Cardiac muscle cell (in vitro differentiated cells and primary cell): ENCODE measurements at regions not wholly inside any gene's neighbourhood (a gene's known extent, or its start where the extent isn't known, plus 50 kb on each side); places are given as distances from the start of the nearest gene placed in this dataset.

Experiments
- DNase-seq, 2 donors: peaks; one replicate each; pipeline versions ENCODE4 v3.0.0 to v3.0.0-alpha.2; 2010 to 2017; ENCODE audit warnings: low read depth in 1 of 2, low spot score in 1 of 2
- H3K27ac ChIP-seq: fragments of 200-600 bp; sonication (generic); 2 replicates; pipeline ENCODE4 v1.5.1; 2016
- H3K27me3 ChIP-seq: fragments of 200-600 bp; sonication (generic); 2 replicates; pipeline ENCODE4 v1.6.0; 2016; ENCODE audit warnings: control low read depth
- H3K36me3 ChIP-seq: fragments of 200-600 bp; sonication (generic); 2 replicates; pipeline ENCODE4 v1.5.1; 2016; ENCODE audit warnings: control low read depth
- H3K4me1 ChIP-seq: fragments of 200-600 bp; sonication (generic); 2 replicates; pipeline ENCODE4 v1.8.1; 2017; ENCODE audit warnings: low read depth, mild to moderate bottlenecking, mixed run types
- H3K4me3 ChIP-seq: fragments of 200-600 bp; sonication (generic); 2 replicates; pipeline ENCODE4 v1.5.1; 2016; ENCODE audit warnings: mild to moderate bottlenecking
- H3K9me3 ChIP-seq: fragments of 200-600 bp; sonication (generic); 2 replicates; pipeline ENCODE4 v1.5.1; 2017; ENCODE audit warnings: low read depth, mild to moderate bottlenecking, control low read depth
- CTCF ChIP-seq: IDR thresholded peaks from 2 replicates; pipeline ENCODE4 v1.5.1; 2012; ENCODE audit warnings: low read depth, mild to moderate bottlenecking, low read length

GRCh38 chr7:25288556-25289307, 60.4 kb upstream of the NPVF start:
- Histone ChIP-seq H3K4me1 (no peaks in the 10 kb centered on the region), H3K36me3 (no peaks in the 10 kb centered on the region), H3K9me3 (no peaks in the 10 kb centered on the region), H3K4me3 (no peak overlapping the region), H3K27ac (no peak overlapping the region), H3K27me3 (no peaks in the 10 kb centered on the region)
- no peak for TF ChIP-seq CTCF
- DNase-seq, result peak; percentile 14 to 39

- no peaks in the 10 kb centered on the region for H3K27me3 ChIP-seq
- DNase-seq, result no peak
- TF ChIP-seq CTCF, result no peak
These were observed 61.2 kb upstream of the NPVF start for GRCh38 chr7:25289518-25289917.

GRCh38 chr7:25294624-25295023, 66.3 kb upstream of the NPVF start:
- no peak for TF ChIP-seq CTCF
- Histone ChIP-seq H3K36me3 (no peaks in the 10 kb centered on the region), H3K4me3 (no peak overlapping the region), H3K27ac (no peak overlapping the region), H3K4me1 (no peaks in the 10 kb centered on the region), H3K27me3 (no peaks in the 10 kb centered on the region), H3K9me3 (no peaks in the 10 kb centered on the region)
- DNase-seq, result no peak

More at GRCh38 chr7:25289518-25289917, 61.2 kb upstream of the NPVF start:
- Histone ChIP-seq H3K36me3 (no peaks in the 10 kb centered on the region), H3K4me1 (no peaks in the 10 kb centered on the region), H3K9me3 (no peaks in the 10 kb centered on the region), H3K27ac (no peak overlapping the region), H3K4me3 (no peak overlapping the region)

- DNase-seq, result no peak
- no peak overlapping the region for H3K27ac ChIP-seq
- no peak overlapping the region for H3K4me3 ChIP-seq
- H3K36me3 ChIP-seq, result no peaks in the 10 kb centered on the region
- no peaks in the 10 kb centered on the region for H3K4me1 ChIP-seq
- H3K9me3 ChIP-seq, result no peaks in the 10 kb centered on the region
- no peaks in the 10 kb centered on the region for H3K27me3 ChIP-seq
- TF ChIP-seq CTCF, result no peak
These were observed 67.1 kb upstream of the NPVF start for GRCh38 chr7:25295387-25295786.

GRCh38 chr7:25296086-25296485, 67.8 kb upstream of the NPVF start:
- TF ChIP-seq CTCF, result no peak
- no peak overlapping the region for H3K27ac ChIP-seq
- no peak overlapping the region for H3K4me3 ChIP-seq
- no peaks in the 10 kb centered on the region for H3K36me3 ChIP-seq
- no peaks in the 10 kb centered on the region for H3K9me3 ChIP-seq
- DNase-seq, result no peak
- H3K27me3 ChIP-seq, result no peaks in the 10 kb centered on the region
- H3K4me1 ChIP-seq, result no peaks in the 10 kb centered on the region
